HepG2 (cell line): ENCODE measurements at regions not wholly inside any gene's neighbourhood (a gene's known extent, or its start where the extent isn't known, plus 50 kb on each side); places are given as distances from the start of the nearest gene placed in this dataset.

Source experiments
- ATAC-seq: fragments of 200-7000 bp; cut with Tn5 transposase; 3 replicates; pipeline ENCODE4 v1.9.1; 2020; ENCODE audit warnings: mild to moderate bottlenecking, moderate library complexity
- BruUV-seq: library from RNA; stranded (reverse); fragments of 400-500 nt; replicated peaks from 2 replicates; lab custom pipeline; 2021; lab: Mats Ljungman, UMichigan
- CTCF ChIA-PET: fragments of 300-600 bp; formaldehyde crosslinking; extraction: SDS; loops from one replicate; lab custom pipeline; 2021; ENCODE audit warnings: low total read pairs, inconsistent platforms, low intra/inter-chr PET ratio; lab: Yijun Ruan, JAX
- POLR2A ChIA-PET: fragments of 350-600 bp; sonication (Branson Sonifier 250); formaldehyde crosslinking; loops from one replicate; lab custom pipeline; 2020; ENCODE audit warnings: antibody characterized with exemption, inconsistent platforms; lab: Yijun Ruan, JAX
- DNase-seq: peaks from one replicate; pipeline ENCODE4 v3.0.0-alpha.2; 2015; ENCODE audit warnings: low spot score
- FAIRE-seq: peaks from 3 replicates; lab custom pipeline; 2011; peaks lifted over from hg19 to GRCh38; lab: Jason Lieb, UNC
- H2AFZ ChIP-seq: one replicate; pipeline ENCODE4 v1.6.1; 2011; ENCODE audit warnings: low read length, inconsistent platforms
- H3K27ac ChIP-seq: fragments of 300-600 bp; 3 replicates; pipeline ENCODE4 v1.8.0; 2011; ENCODE audit warnings: mixed run types, mild to moderate bottlenecking, mixed read lengths, low read length, inconsistent platforms; ENCODE audit not compliant: insufficient read depth; ENCODE audit errors: extremely low read length
- H3K27me3 ChIP-seq, 2 experiments: fragments of 200-600 bp in 1 of 2; 2 replicates in 1 of 2; 3 replicates in 1 of 2; pipeline versions ENCODE4 v1.6.0 to v1.8.0; 2011; ENCODE audit warnings: low read length in 2 of 2, mild to moderate bottlenecking in 2 of 2, moderate library complexity in 2 of 2, inconsistent platforms in 1 of 2; ENCODE audit not compliant: insufficient read depth in 2 of 2, control insufficient read depth in 1 of 2
- H3K36me3 ChIP-seq, 2 experiments: fragments of 200-600 bp in 1 of 2; replicated peaks in 1 of 2; 2 replicates in 1 of 2; 3 replicates in 1 of 2; pipeline versions ENCODE4 v1.5.1 to v1.8.0; 2011; ENCODE audit warnings: low read length in 2 of 2, inconsistent platforms in 1 of 2; ENCODE audit not compliant: insufficient read depth in 2 of 2, control insufficient read depth in 1 of 2
- H3K4me1 ChIP-seq: 2 replicates; pipeline ENCODE4 v1.5.1; 2012; ENCODE audit warnings: low read length, inconsistent platforms; ENCODE audit not compliant: insufficient read depth
- H3K4me2 ChIP-seq: 2 replicates; pipeline ENCODE4 v1.6.0; 2011; ENCODE audit warnings: low read depth, low read length, inconsistent platforms
- H3K4me3 ChIP-seq, 3 experiments: fragments of 200-600 bp in 1 of 3; sonication (generic), shearing (Covaris generic) in 1 of 3; replicated peaks in 1 of 3; 2 replicates each; pipeline ENCODE4 v1.5.1; 2011 to 2016; ENCODE audit warnings: low read length in 3 of 3, inconsistent platforms in 2 of 3, low read depth in 2 of 3, mild to moderate bottlenecking in 2 of 3, control low read depth in 1 of 3, mixed read lengths in 1 of 3; ENCODE audit not compliant: insufficient read depth in 1 of 3
- H3K79me2 ChIP-seq: one replicate; pipeline ENCODE4 v1.6.1; 2011; ENCODE audit warnings: low read length, inconsistent platforms; ENCODE audit not compliant: insufficient read depth
- H3K9ac ChIP-seq: 2 replicates; pipeline ENCODE4 v1.6.0; 2011; ENCODE audit warnings: mild to moderate bottlenecking, low read depth, low read length, inconsistent platforms; ENCODE audit not compliant: insufficient read depth
- H3K9me3 ChIP-seq: 2 replicates; pipeline ENCODE4 v1.5.1; 2012; ENCODE audit warnings: mild to moderate bottlenecking, low read length
- H4K20me1 ChIP-seq: 2 replicates; pipeline ENCODE4 v1.6.0; 2011; ENCODE audit warnings: inconsistent platforms, mild to moderate bottlenecking, low read length, moderate library complexity; ENCODE audit not compliant: insufficient read depth
- CSRNP2 ChIP-seq: sonication (generic); formaldehyde crosslinking; conservative IDR thresholded peaks from 2 replicates; pipeline ENCODE4 v1.8.0; 2022; ENCODE audit warnings: low read depth, missing genetic modification reagents
- HNRNPLL ChIP-seq: fragments of 200-400 bp; formaldehyde crosslinking; IDR thresholded peaks from 2 replicates; pipeline ENCODE4 v1.6.1; 2017; ENCODE audit warnings: mild to moderate bottlenecking, low read depth, low read length; ENCODE audit not compliant: poor library complexity, severe bottlenecking
- KLF9 ChIP-seq: IDR thresholded peaks from 2 replicates; pipeline ENCODE4 v1.6.1; 2016; ENCODE audit warnings: low read depth
- RAD21 ChIP-seq: fragments of 450-650 bp; formaldehyde crosslinking; IDR thresholded peaks from 2 replicates; pipeline ENCODE4 v1.5.0; 2020; ENCODE audit warnings: mild to moderate bottlenecking
- RBAK ChIP-seq: sonication (generic); formaldehyde crosslinking; IDR thresholded peaks from 2 replicates; pipeline ENCODE4 v1.5.1; 2020; ENCODE audit warnings: mild to moderate bottlenecking, missing genetic modification reagents
- RXRB ChIP-seq: IDR thresholded peaks from 2 replicates; pipeline ENCODE4 v1.6.1; 2016; ENCODE audit warnings: borderline replicate concordance, missing genetic modification reagents, missing compliant biosample characterization
- SIX1 ChIP-seq: sonication (generic); formaldehyde crosslinking; IDR thresholded peaks from 2 replicates; pipeline ENCODE4 v1.4.0; 2020; ENCODE audit warnings: missing genetic modification reagents, borderline replicate concordance
- SMYD3 ChIP-seq: sonication (generic); formaldehyde crosslinking; IDR thresholded peaks from 2 replicates; pipeline ENCODE4 v1.8.1; 2023; ENCODE audit warnings: mild to moderate bottlenecking, missing genetic modification reagents
- TGIF2 ChIP-seq: IDR thresholded peaks from 2 replicates; pipeline ENCODE4 v1.6.1; 2016; ENCODE audit warnings: control low read depth, missing compliant biosample characterization
- ZNF180 ChIP-seq: sonication (generic); formaldehyde crosslinking; IDR thresholded peaks from 2 replicates; pipeline ENCODE4 v1.4.0; 2020; ENCODE audit warnings: low read depth, missing genetic modification reagents, borderline replicate concordance
- ZNF34 ChIP-seq: sonication (generic); formaldehyde crosslinking; IDR thresholded peaks from 2 replicates; pipeline ENCODE4 v1.4.0; 2020; ENCODE audit warnings: mild to moderate bottlenecking, missing genetic modification reagents, borderline replicate concordance
- ZNF558 ChIP-seq: sonication (generic); formaldehyde crosslinking; IDR thresholded peaks from 2 replicates; pipeline ENCODE4 v1.9.0; 2022; ENCODE audit warnings: mild to moderate bottlenecking, missing genetic modification reagents, borderline replicate concordance
- ZNF574 ChIP-seq: sonication (generic); formaldehyde crosslinking; IDR thresholded peaks from 2 replicates; pipeline ENCODE4 v1.4.0; 2020; ENCODE audit warnings: missing genetic modification reagents
- ZSCAN25 ChIP-seq: sonication (generic); formaldehyde crosslinking; IDR thresholded peaks from 2 replicates; pipeline ENCODE4 v1.8.0; 2022; ENCODE audit warnings: mild to moderate bottlenecking, missing genetic modification reagents
- WGBS: methylation state at CpG from one replicate; pipeline ENCODE4 v1.1.6; 2017; ENCODE audit warnings: low lambda C conversion rate; 5-methylcytosine and 5-hydroxymethylcytosine counted together
- in situ Hi-C: cut with HindIII; loops from 2 replicates; pipeline ENCODE4 v1.10.0; 2017; ENCODE audit warnings: low pct_unique_long_range_greater_than_20kb; ENCODE audit not compliant: extremely low pct_ligation_motif_present
- intact Hi-C: fragments of 100-400 bp; cut with micrococcal nuclease; formaldehyde crosslinking; loops from one replicate; pipeline ENCODE4 v1.10.0; 2022; ENCODE audit not compliant: unreplicated experiment

- DNase-seq (no peak), ATAC-seq (no peak), FAIRE-seq (no peak)
- Histone ChIP-seq H3K9me3 (no peaks in the 10 kb centered on the region), H3K4me2 (no peak overlapping the region), H4K20me1 (no peaks in the 10 kb centered on the region), H3K36me3 (no peaks in the 10 kb centered on the region), H2AFZ (no peak overlapping the region), H3K9ac (no peak overlapping the region), H3K79me2 (no peaks in the 10 kb centered on the region), H3K4me3 (no peak overlapping the region), H3K4me1 (no peaks in the 10 kb centered on the region), H3K27me3 (no peaks in the 10 kb centered on the region), H3K27ac (no peak overlapping the region)
- no peak for TF ChIP-seq RXRB (CRISPR knock-in tag)
- no peak for TF ChIP-seq TGIF2 (CRISPR knock-in tag)
- no peak for TF ChIP-seq ZNF180
- no peak for TF ChIP-seq ZSCAN25 (CRISPR knock-in tag)
- no peak for TF ChIP-seq SIX1 (CRISPR knock-in tag)
- TF ChIP-seq ZNF558 (CRISPR knock-in tag): no peak
- no TSS peak for BruUV-seq
- POLR2A ChIA-PET: no interaction called here
- in situ Hi-C loops (no loop called here), intact Hi-C loops (no loop called here)
- CTCF ChIA-PET: no interaction called here
- WGBS: 1% methylated on average over 3 of the region's 3 CpGs
Measured at GRCh38 chr5:15421381-15421780, 78.6 kb upstream of the FBXL7 start.

GRCh38 chr5:15420201-15420600 is 79.8 kb upstream of the FBXL7 start:
- BruUV-seq: no TSS peak
- Histone ChIP-seq H3K79me2 (no peaks in the 10 kb centered on the region), H3K9me3 (no peaks in the 10 kb centered on the region), H3K4me3 (no peak overlapping the region), H3K9ac (no peak overlapping the region), H3K4me2 (no peak overlapping the region), H3K4me1 (no peaks in the 10 kb centered on the region), H3K27me3 (no peaks in the 10 kb centered on the region), H3K36me3 (no peaks in the 10 kb centered on the region), H3K27ac (no peak overlapping the region), H4K20me1 (no peaks in the 10 kb centered on the region), H2AFZ (no peak overlapping the region)
- TF ChIP-seq KLF9 (CRISPR knock-in tag) (no peak), RBAK (no peak), ZNF34 (CRISPR knock-in tag) (no peak), CSRNP2 (CRISPR knock-in tag) (no peak), SMYD3 (CRISPR knock-in tag) (no peak), RAD21 (CRISPR knock-in tag) (no peak), HNRNPLL (no peak), ZNF574 (CRISPR knock-in tag) (no peak)
- no peak for ATAC-seq
- intact Hi-C loops (no loop called here), in situ Hi-C loops (no loop called here)
- WGBS: 0% methylated on average over 5 of the region's 5 CpGs
- POLR2A ChIA-PET: no interaction called here
- CTCF ChIA-PET: no interaction called here
- no peak for FAIRE-seq
- no peak for DNase-seq
